ENCODE measurements at regions not wholly inside any gene's neighbourhood (a gene's known extent, or its start where the extent isn't known, plus 50 kb on each side); places are given as distances from the start of the nearest gene placed in this dataset.

- Histone ChIP-seq H3K4me3 (no peak overlapping the region), H3K36me3 (no peaks in the 10 kb centered on the region), H3K27ac (no peak overlapping the region), H3K9me3 (no peaks in the 10 kb centered on the region), H3K27me3 (no peaks in the 10 kb centered on the region), H3K4me1 (no peaks in the 10 kb centered on the region)
- no peak for DNase-seq (ENCODE audit: low spot score in 2 of 2)
- TF ChIP-seq CTCF (IDR thresholded peaks at IDR 0.05) (no peak), POLR2AphosphoS5 (IDR thresholded peaks at IDR 0.05) (no peak), POLR2A (IDR thresholded peaks at IDR 0.05) (no peak)
- intact Hi-C loops (cut with DNase I; ENCODE audit: low total_unique reads): no loop called here
These were observed 594.2 kb downstream of the MED13L start for GRCh38 chr12:115683240-115683780.

GRCh38 chr12:115680967-115681366 is 596.5 kb downstream of the MED13L start:
- no peak for TF ChIP-seq POLR2A (IDR thresholded peaks at IDR 0.05)
- TF ChIP-seq CTCF (IDR thresholded peaks at IDR 0.05): no peak
- no peak for TF ChIP-seq POLR2AphosphoS5 (IDR thresholded peaks at IDR 0.05)
- no peak overlapping the region for H3K27ac ChIP-seq
- intact Hi-C loops (cut with DNase I; ENCODE audit: low total_unique reads): no loop called here
- H3K27me3 ChIP-seq: no peaks in the 10 kb centered on the region
- no peaks in the 10 kb centered on the region for H3K9me3 ChIP-seq
- H3K4me3 ChIP-seq: no peak overlapping the region
- H3K4me1 ChIP-seq: no peaks in the 10 kb centered on the region
- no peak for DNase-seq (ENCODE audit: low spot score in 2 of 2)
- no peaks in the 10 kb centered on the region for H3K36me3 ChIP-seq

- H3K27me3 ChIP-seq: no peaks in the 10 kb centered on the region
- intact Hi-C loops (cut with DNase I; ENCODE audit: low total_unique reads): no loop called here
- DNase-seq (ENCODE audit: low spot score in 2 of 2): no peak
- H3K27ac ChIP-seq: no peak overlapping the region
- no peaks in the 10 kb centered on the region for H3K9me3 ChIP-seq
- no peak overlapping the region for H3K4me3 ChIP-seq
- H3K36me3 ChIP-seq: no peaks in the 10 kb centered on the region
- no peaks in the 10 kb centered on the region for H3K4me1 ChIP-seq
- no peak for TF ChIP-seq POLR2A (IDR thresholded peaks at IDR 0.05)
- no peak for TF ChIP-seq CTCF (IDR thresholded peaks at IDR 0.05)
- no peak for TF ChIP-seq POLR2AphosphoS5 (IDR thresholded peaks at IDR 0.05)
These were observed 604.9 kb downstream of the MED13L start for GRCh38 chr12:115672506-115673080.

- intact Hi-C loops (cut with DNase I; ENCODE audit: low total_unique reads): no loop called here
- Histone ChIP-seq H3K9me3 (no peaks in the 10 kb centered on the region), H3K36me3 (no peaks in the 10 kb centered on the region), H3K4me1 (no peaks in the 10 kb centered on the region), H3K27ac (no peak overlapping the region), H3K4me3 (no peak overlapping the region), H3K27me3 (no peaks in the 10 kb centered on the region)
- no peak for DNase-seq (ENCODE audit: low spot score in 2 of 2)
- TF ChIP-seq POLR2A (IDR thresholded peaks at IDR 0.05): no peak
These were observed 605.4 kb downstream of the MED13L start for GRCh38 chr12:115672086-115672485.

GRCh38 chr12:115670869-115671268 is 606.6 kb downstream of the MED13L start:
- no peak for DNase-seq (ENCODE audit: low spot score in 2 of 2)
- no peak for TF ChIP-seq POLR2AphosphoS5 (IDR thresholded peaks at IDR 0.05)
- TF ChIP-seq CTCF (IDR thresholded peaks at IDR 0.05): no peak
- no peak for TF ChIP-seq POLR2A (IDR thresholded peaks at IDR 0.05)
- no peaks in the 10 kb centered on the region for H3K27me3 ChIP-seq
- H3K9me3 ChIP-seq: no peaks in the 10 kb centered on the region
- no peak overlapping the region for H3K27ac ChIP-seq
- H3K36me3 ChIP-seq: no peaks in the 10 kb centered on the region
- no peaks in the 10 kb centered on the region for H3K4me1 ChIP-seq
- H3K4me3 ChIP-seq: no peak overlapping the region
- intact Hi-C loops (cut with DNase I; ENCODE audit: low total_unique reads): no loop called here
